NCI-H446 treated with DMSO at 0.1 percent for 48 hours (cell line): ENCODE measurements at regions not wholly inside any gene's neighbourhood (a gene's known extent, or its start where the extent isn't known, plus 50 kb on each side); places are given as distances from the start of the nearest gene placed in this dataset.
"Not testable (repeated sequence)": the region's sequence is repeated elsewhere in the genome, so short reads cannot be mapped to it uniquely, and the experiment has no call there.

Experiments
- DNase-seq: peaks from one replicate; lab custom pipeline; 2025; lab: John Stamatoyannopoulos, UW

GRCh38 chr4:146124023-146124680 is 51.4 kb upstream of the LSM6 start:
- no peak for DNase-seq

GRCh38 chr4:146123231-146123630 is 52.3 kb upstream of the LSM6 start:
- no peak for DNase-seq

- no peak for DNase-seq
Measured at GRCh38 chr4:146122398-146122797, 53.1 kb upstream of the LSM6 start.

GRCh38 chr4:146121757-146122156 is 53.8 kb upstream of the LSM6 start:
- no peak for DNase-seq

GRCh38 chr4:146119845-146120404 is 55.6 kb upstream of the LSM6 start:
- no peak for DNase-seq

- DNase-seq, result no peak
Measured at GRCh38 chr4:146114066-146114465, 61.5 kb upstream of the LSM6 start.

- DNase-seq, result no peak
Measured at GRCh38 chr4:146113171-146113570, 62.3 kb upstream of the LSM6 start.

GRCh38 chr4:146112389-146112788 is 63.1 kb upstream of the LSM6 start:
- no peak for DNase-seq

GRCh38 chr4:146110871-146111485 is 64.5 kb upstream of the LSM6 start:
- DNase-seq, result no peak

- no peak for DNase-seq
Measured at GRCh38 chr4:146108756-146109155, 66.8 kb upstream of the LSM6 start.

GRCh38 chr4:146107587-146108240 is 67.8 kb upstream of the LSM6 start:
- DNase-seq, result no peak

GRCh38 chr4:146105464-146105863 is 70.1 kb upstream of the LSM6 start:
- no peak for DNase-seq

GRCh38 chr4:146104541-146104940 is 71.0 kb upstream of the LSM6 start:
- no peak for DNase-seq

- not testable (repeated sequence) for DNase-seq
Measured at GRCh38 chr4:146104052-146104451, 71.5 kb upstream of the LSM6 start.

GRCh38 chr4:146099585-146099984 is 75.9 kb upstream of the LSM6 start:
- no peak for DNase-seq

- no peak for DNase-seq
Measured at GRCh38 chr4:146098978-146099377, 76.5 kb upstream of the LSM6 start.

GRCh38 chr4:146098397-146098796 is 77.1 kb upstream of the LSM6 start:
- no peak for DNase-seq

GRCh38 chr4:146096371-146096770 is 79.1 kb upstream of the LSM6 start:
- DNase-seq, result no peak

GRCh38 chr4:146095860-146096259 is 79.7 kb upstream of the LSM6 start:
- no peak for DNase-seq

- DNase-seq, result peak; percentile 9
Measured at GRCh38 chr4:146095091-146095690, 80.3 kb upstream of the LSM6 start.

GRCh38 chr4:146088690-146089089 is 86.8 kb upstream of the LSM6 start:
- no peak for DNase-seq

- DNase-seq, result no peak
Measured at GRCh38 chr4:146087856-146088255, 87.7 kb upstream of the LSM6 start.

GRCh38 chr4:146076081-146076480 is 99.4 kb upstream of the LSM6 start:
- no peak for DNase-seq
